ENCODE measurements at regions not wholly inside any gene's neighbourhood (a gene's known extent, or its start where the extent isn't known, plus 50 kb on each side); places are given as distances from the start of the nearest gene placed in this dataset.
"Not testable (repeated sequence)": the region's sequence is repeated elsewhere in the genome, so short reads cannot be mapped to it uniquely, and the experiment has no call there.

DNA sequence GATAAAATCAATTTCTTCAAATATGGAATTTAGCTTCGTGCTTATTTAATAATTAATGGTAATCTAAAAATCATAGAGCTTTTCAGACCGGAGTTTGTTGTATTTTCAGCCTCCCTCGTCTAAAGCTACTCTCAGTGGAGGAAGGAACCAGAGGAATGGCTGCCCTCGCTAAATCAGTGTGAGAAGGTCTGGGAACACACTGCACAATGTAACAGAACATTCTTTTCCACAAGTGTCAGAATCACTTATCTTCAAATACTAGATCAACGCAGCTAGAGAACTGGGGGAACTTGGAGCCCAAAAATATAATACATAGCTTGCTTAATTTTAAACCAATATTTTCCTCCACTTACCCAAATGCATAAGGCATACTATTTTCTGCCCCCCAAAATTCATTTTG, 148.5 kb downstream of the MTERF1 start:
- DNase-seq (ENCODE audit: low read depth), result no peak
- H3K4me3 ChIP-seq (ENCODE audit: control insufficient read depth, low read depth, low read length), result no peak overlapping the region
- TF ChIP-seq, protein P1, sequence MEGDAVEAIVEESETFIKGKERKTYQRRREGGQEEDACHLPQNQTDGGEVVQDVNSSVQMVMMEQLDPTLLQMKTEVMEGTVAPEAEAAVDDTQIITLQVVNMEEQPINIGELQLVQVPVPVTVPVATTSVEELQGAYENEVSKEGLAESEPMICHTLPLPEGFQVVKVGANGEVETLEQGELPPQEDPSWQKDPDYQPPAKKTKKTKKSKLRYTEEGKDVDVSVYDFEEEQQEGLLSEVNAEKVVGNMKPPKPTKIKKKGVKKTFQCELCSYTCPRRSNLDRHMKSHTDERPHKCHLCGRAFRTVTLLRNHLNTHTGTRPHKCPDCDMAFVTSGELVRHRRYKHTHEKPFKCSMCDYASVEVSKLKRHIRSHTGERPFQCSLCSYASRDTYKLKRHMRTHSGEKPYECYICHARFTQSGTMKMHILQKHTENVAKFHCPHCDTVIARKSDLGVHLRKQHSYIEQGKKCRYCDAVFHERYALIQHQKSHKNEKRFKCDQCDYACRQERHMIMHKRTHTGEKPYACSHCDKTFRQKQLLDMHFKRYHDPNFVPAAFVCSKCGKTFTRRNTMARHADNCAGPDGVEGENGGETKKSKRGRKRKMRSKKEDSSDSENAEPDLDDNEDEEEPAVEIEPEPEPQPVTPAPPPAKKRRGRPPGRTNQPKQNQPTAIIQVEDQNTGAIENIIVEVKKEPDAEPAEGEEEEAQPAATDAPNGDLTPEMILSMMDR (IDR thresholded peaks at IDR 0.05; ENCODE audit: control insufficient read depth, insufficient read depth, low read depth, low read length, missing control alignments), result no peak

DNA sequence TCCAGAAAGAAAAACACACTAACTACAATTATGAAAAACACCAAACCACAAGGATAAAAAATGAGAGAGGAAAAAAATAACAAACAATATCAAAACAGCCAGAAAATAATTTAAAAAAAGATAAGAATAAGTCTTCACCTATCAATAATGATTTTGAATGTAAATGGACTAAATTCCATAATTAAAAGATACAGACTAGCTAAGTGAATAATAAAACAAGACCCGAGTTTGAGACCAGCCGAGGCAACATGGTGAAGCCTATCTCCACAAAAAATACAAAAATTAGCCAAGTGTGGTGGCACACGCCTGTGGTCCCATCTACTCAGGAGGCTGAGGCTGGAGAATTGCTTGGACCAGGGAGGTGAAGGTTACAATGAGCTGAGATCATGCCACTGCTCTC, 131.1 kb downstream of the MTERF1 start:
- TF ChIP-seq, protein P1 (IDR thresholded peaks at IDR 0.05; ENCODE audit: control insufficient read depth, insufficient read depth, low read depth, low read length, missing control alignments), result no peak

DNA sequence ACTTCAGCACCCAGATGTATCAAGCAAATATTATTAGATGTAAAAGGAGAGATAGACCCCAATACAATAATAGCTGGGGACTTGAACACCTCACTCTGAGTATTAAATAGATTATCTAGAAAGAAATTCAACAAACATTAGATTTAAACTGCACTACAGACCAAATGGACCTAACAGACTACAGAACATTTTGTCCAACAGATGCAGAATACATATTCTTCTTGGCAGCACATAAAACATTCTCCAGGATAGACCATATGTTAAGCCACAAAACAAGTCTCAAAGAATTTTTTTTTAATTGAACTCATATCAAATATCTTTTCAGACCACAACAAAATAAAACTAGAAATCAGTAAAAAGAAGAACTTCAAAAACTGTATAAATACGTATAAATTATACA, 130.4 kb downstream of the MTERF1 start:
- no peak for DNase-seq (ENCODE audit: low read depth)
- H3K4me3 ChIP-seq (ENCODE audit: control insufficient read depth, low read depth, low read length), result no peak overlapping the region
- TF ChIP-seq, protein P1 (IDR thresholded peaks at IDR 0.05; ENCODE audit: control insufficient read depth, insufficient read depth, low read depth, low read length, missing control alignments), result no peak

More for the DNA sequence above, 131.1 kb downstream of the MTERF1 start:
- no peak overlapping the region for H3K4me3 ChIP-seq (ENCODE audit: control insufficient read depth, low read depth, low read length)
- no peak for DNase-seq (ENCODE audit: low read depth)

DNA sequence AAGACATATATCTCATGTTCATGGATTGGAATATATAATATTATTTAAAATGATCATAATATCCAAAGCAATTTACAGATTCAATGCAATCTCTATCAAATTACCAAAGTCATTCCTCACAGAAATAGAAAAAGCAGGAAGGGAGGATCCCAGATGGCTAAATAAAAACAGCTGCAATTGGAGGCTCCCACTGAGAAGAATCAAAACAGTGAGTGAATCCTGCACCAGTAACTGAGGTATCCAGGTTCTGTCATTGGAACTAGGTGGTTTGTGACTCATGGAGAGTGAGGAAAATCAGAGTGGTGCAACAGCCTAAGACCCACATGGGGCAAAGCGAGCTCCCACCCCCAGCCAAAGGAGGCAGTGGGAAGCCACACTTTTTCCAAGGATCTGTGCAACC, 128.4 kb downstream of the MTERF1 start:
- no peak overlapping the region for H3K4me3 ChIP-seq (ENCODE audit: control insufficient read depth, low read depth, low read length)
- TF ChIP-seq, protein P1 (IDR thresholded peaks at IDR 0.05; ENCODE audit: control insufficient read depth, insufficient read depth, low read depth, low read length, missing control alignments), result no peak
- DNase-seq (ENCODE audit: low read depth), result no peak

DNA sequence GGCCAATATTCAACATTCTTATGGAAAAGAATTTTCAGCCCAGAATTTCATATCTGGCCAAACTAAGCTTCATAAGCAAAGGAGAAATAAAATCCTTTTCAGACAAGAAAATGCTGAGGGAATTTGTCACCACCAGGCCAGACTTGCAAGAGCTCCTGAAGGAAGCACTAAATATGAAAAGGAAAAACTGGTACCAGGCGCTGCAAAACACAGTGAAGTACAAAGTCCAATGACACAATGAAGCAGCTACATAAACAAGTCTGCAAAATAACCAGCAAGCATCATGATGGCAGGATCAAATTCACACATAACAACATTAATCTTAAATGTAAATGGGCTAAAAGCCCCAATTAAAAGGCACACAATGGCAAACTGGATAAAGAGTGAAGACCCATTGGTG, 126.2 kb downstream of the MTERF1 start:
- not testable (repeated sequence) for DNase-seq (ENCODE audit: low read depth); H3K4me3 ChIP-seq (ENCODE audit: control insufficient read depth, low read depth, low read length)

DNA sequence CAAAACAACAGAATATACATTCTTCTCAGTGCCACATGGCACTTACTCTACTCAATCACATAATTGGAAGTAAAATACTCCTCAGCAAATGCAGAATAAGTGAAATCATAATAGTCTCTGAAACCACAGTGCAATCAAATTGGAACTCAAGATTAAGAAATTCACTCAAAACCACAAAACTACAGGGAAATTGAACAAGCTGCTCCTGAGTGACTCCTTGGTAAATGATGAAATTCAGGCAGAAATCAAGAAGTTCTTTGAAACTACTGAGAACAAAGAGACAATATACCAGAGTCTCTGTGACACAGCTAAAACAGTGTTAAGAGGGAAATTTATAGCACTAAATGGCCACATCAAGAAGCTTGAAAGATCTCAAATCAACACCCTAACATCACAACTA, 125.4 kb downstream of the MTERF1 start:
- H3K4me3 ChIP-seq (ENCODE audit: control insufficient read depth, low read depth, low read length); DNase-seq (ENCODE audit: low read depth): not testable (repeated sequence)

DNA sequence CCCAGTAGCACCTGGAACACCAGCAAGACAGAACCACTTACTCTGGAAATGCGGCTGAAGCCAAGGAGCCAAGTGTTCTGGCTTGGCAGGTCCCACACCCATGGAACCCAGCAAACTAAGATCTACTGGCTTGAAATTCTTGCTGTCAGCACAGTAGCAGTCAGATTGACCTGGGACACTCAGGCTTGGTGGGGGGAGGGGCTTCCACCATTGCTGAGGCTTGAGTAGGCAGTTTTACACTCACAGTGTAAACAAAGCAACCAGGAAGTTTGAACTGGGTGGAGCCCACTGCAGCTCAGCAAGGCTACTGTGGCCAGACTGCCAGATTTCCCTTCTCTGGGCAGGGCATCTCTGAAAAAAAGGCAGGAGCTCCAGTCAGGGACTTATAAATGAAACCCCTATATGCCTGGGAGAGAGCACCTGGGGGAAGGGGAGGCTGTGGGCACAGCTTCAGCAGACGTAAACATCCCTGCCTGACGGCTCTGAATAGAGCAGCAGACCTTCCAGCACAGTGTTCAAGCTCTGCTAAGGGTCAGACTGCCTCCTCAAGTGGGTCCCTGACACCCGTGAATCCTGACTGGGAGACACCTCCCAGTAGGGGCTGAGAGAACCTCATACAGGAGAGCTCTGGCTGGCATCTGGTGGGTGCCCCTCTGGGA, 121.2 kb downstream of the MTERF1 start:
- TF ChIP-seq, protein P1 (IDR thresholded peaks at IDR 0.05; ENCODE audit: control insufficient read depth, insufficient read depth, low read depth, low read length, missing control alignments), result no peak
- H3K4me3 ChIP-seq (ENCODE audit: control insufficient read depth, low read depth, low read length), result no peak overlapping the region
- DNase-seq (ENCODE audit: low read depth), result no peak

DNA sequence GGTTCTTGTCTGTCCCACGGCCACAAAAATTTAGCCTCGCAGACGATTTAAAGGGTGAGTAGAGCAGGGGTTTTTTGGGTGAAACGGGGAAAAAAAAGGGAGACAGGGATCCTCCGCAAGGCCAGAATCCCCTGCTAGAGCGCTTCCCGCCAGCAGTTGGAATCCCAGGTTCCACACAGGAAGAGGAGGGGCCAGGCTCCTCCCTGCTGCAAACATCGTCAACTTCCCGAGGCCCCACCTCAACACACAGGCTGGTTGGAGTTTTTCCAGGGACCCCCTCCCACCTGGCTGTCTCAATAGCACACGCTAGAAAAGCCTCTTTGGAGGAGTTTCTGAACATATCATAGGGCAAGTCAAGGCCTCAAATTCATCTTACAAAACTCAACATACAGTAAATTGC, 112.7 kb downstream of the MTERF1 start:
- no peak for DNase-seq (ENCODE audit: low read depth)
- TF ChIP-seq, protein P1 (IDR thresholded peaks at IDR 0.05; ENCODE audit: control insufficient read depth, insufficient read depth, low read depth, low read length, missing control alignments), result no peak
- H3K4me3 ChIP-seq (ENCODE audit: control insufficient read depth, low read depth, low read length), result no peak overlapping the region

Measured in AG09309 (cell line).